Activated T-helper 2 cell treated with anti-CD3 and anti-CD28 coated beads, Interferon-gamma antibody, Interleukin-2, Interleukin-4, amounts not matched to agents 10 μg/mL and 5 μg/mL and 100 μg/mL, durations not matched to agents 14 hours and 24 hours and 36 hours (primary cell): ENCODE measurements at regions not wholly inside any gene's neighbourhood (a gene's known extent, or its start where the extent isn't known, plus 50 kb on each side); places are given as distances from the start of the nearest gene placed in this dataset.

Source experiments
- DNase-seq: peaks from one replicate; pipeline ENCODE4 v3.0.0; 2021; ENCODE audit warnings: low spot score
- H3K27ac Mint-ChIP-seq: one replicate; pipeline ENCODE4 v1.8.0; 2021; ENCODE audit warnings: mixed read lengths
- H3K27me3 Mint-ChIP-seq: one replicate; pipeline ENCODE4 v1.8.0; 2021; ENCODE audit warnings: low read depth, mixed read lengths
- H3K36me3 Mint-ChIP-seq: one replicate; pipeline ENCODE4 v1.8.0; 2021; ENCODE audit warnings: low read depth, mixed read lengths
- H3K4me1 Mint-ChIP-seq: one replicate; pipeline ENCODE4 v1.8.0; 2021; ENCODE audit warnings: low read depth, mixed read lengths
- H3K4me3 Mint-ChIP-seq: one replicate; pipeline ENCODE4 v1.8.0; 2021; ENCODE audit warnings: low read depth, mild to moderate bottlenecking, moderate library complexity, mixed read lengths
- H3K9me3 Mint-ChIP-seq: one replicate; pipeline ENCODE4 v1.8.0; 2021; ENCODE audit warnings: mixed read lengths
- intact Hi-C: fragments of 100-400 bp; cut with micrococcal nuclease; formaldehyde crosslinking; loops from one replicate; pipeline ENCODE4 v1.15.1; 2023

- Mint-ChIP-seq H3K4me1 (no peaks in the 10 kb centered on the region), H3K27me3 (no peaks in the 10 kb centered on the region), H3K4me3 (no peak overlapping the region), H3K9me3 (no peaks in the 10 kb centered on the region), H3K36me3 (no peaks in the 10 kb centered on the region), H3K27ac (no peak overlapping the region)
- no peak for DNase-seq
- intact Hi-C loops: no loop called here
These were observed 51.2 kb upstream of the PCBD1 start for GRCh38 chr10:70939441-70940003.

GRCh38 chr10:70940834-70941568, 52.6 kb upstream of the PCBD1 start:
- no peaks in the 10 kb centered on the region for H3K4me1 Mint-ChIP-seq
- no peak overlapping the region for H3K27ac Mint-ChIP-seq
- H3K9me3 Mint-ChIP-seq: no peaks in the 10 kb centered on the region
- H3K27me3 Mint-ChIP-seq: no peaks in the 10 kb centered on the region
- intact Hi-C loops: no loop called here
- H3K36me3 Mint-ChIP-seq: no peaks in the 10 kb centered on the region
- DNase-seq: no peak
- H3K4me3 Mint-ChIP-seq: no peak overlapping the region

GRCh38 chr10:70942125-70942524, 53.8 kb upstream of the PCBD1 start:
- no peaks in the 10 kb centered on the region for H3K27me3 Mint-ChIP-seq
- no peak overlapping the region for H3K4me3 Mint-ChIP-seq
- DNase-seq: no peak
- no peaks in the 10 kb centered on the region for H3K36me3 Mint-ChIP-seq
- intact Hi-C loops: no loop called here
- no peaks in the 10 kb centered on the region for H3K4me1 Mint-ChIP-seq
- H3K9me3 Mint-ChIP-seq: no peaks in the 10 kb centered on the region
- no peak overlapping the region for H3K27ac Mint-ChIP-seq

- intact Hi-C loops: no loop called here
- no peaks in the 10 kb centered on the region for H3K36me3 Mint-ChIP-seq
- H3K4me1 Mint-ChIP-seq: no peaks in the 10 kb centered on the region
These were observed 54.4 kb upstream of the PCBD1 start for GRCh38 chr10:70942725-70943124.

GRCh38 chr10:70943249-70943648, 54.9 kb upstream of the PCBD1 start:
- DNase-seq: no peak
- Mint-ChIP-seq H3K4me3 (no peak overlapping the region), H3K9me3 (no peaks in the 10 kb centered on the region), H3K36me3 (no peaks in the 10 kb centered on the region), H3K27ac (no peak overlapping the region), H3K4me1 (no peaks in the 10 kb centered on the region), H3K27me3 (no peaks in the 10 kb centered on the region)
- intact Hi-C loops: no loop called here

More at GRCh38 chr10:70942725-70943124, 54.4 kb upstream of the PCBD1 start:
- Mint-ChIP-seq H3K27me3 (no peaks in the 10 kb centered on the region), H3K27ac (no peak overlapping the region), H3K4me3 (no peak overlapping the region), H3K9me3 (no peaks in the 10 kb centered on the region)
- DNase-seq: no peak

- intact Hi-C loops: no loop called here
- Mint-ChIP-seq H3K4me1 (no peaks in the 10 kb centered on the region), H3K27ac (no peak overlapping the region), H3K27me3 (no peaks in the 10 kb centered on the region), H3K36me3 (no peaks in the 10 kb centered on the region), H3K9me3 (no peaks in the 10 kb centered on the region), H3K4me3 (no peak overlapping the region)
- DNase-seq: no peak
These were observed 55.6 kb upstream of the PCBD1 start for GRCh38 chr10:70943841-70944466.

- DNase-seq: no peak
- intact Hi-C loops: no loop called here
- Mint-ChIP-seq H3K9me3 (no peaks in the 10 kb centered on the region), H3K4me3 (no peak overlapping the region), H3K27ac (no peak overlapping the region), H3K4me1 (no peaks in the 10 kb centered on the region), H3K36me3 (no peaks in the 10 kb centered on the region), H3K27me3 (peaks cover 1% of the 10 kb centered on the region)
These were observed 61.7 kb upstream of the PCBD1 start for GRCh38 chr10:70950037-70950436.

GRCh38 chr10:70950801-70951200, 62.4 kb upstream of the PCBD1 start:
- Mint-ChIP-seq H3K36me3 (no peaks in the 10 kb centered on the region), H3K4me3 (no peak overlapping the region), H3K27ac (no peak overlapping the region), H3K4me1 (no peaks in the 10 kb centered on the region), H3K9me3 (no peaks in the 10 kb centered on the region), H3K27me3 (peaks cover 1% of the 10 kb centered on the region)
- DNase-seq: no peak
- intact Hi-C loops: no loop called here

GRCh38 chr10:70952401-70952800, 64.0 kb upstream of the PCBD1 start:
- no peaks in the 10 kb centered on the region for H3K36me3 Mint-ChIP-seq
- H3K4me3 Mint-ChIP-seq: no peak overlapping the region
- no peaks in the 10 kb centered on the region for H3K9me3 Mint-ChIP-seq
- H3K4me1 Mint-ChIP-seq: no peaks in the 10 kb centered on the region
- intact Hi-C loops: no loop called here
- no peak overlapping the region for H3K27ac Mint-ChIP-seq
- DNase-seq: no peak
- H3K27me3 Mint-ChIP-seq: peaks cover 1% of the 10 kb centered on the region

GRCh38 chr10:70952921-70953320, 64.6 kb upstream of the PCBD1 start:
- no peak for DNase-seq
- intact Hi-C loops: no loop called here
- H3K4me3 Mint-ChIP-seq: no peak overlapping the region
- no peak overlapping the region for H3K27ac Mint-ChIP-seq
- H3K4me1 Mint-ChIP-seq: no peaks in the 10 kb centered on the region
- H3K36me3 Mint-ChIP-seq: no peaks in the 10 kb centered on the region
- H3K27me3 Mint-ChIP-seq: peaks cover 1% of the 10 kb centered on the region
- no peaks in the 10 kb centered on the region for H3K9me3 Mint-ChIP-seq

GRCh38 chr10:70954381-70955176, 66.2 kb upstream of the PCBD1 start:
- intact Hi-C loops: no loop called here
- Mint-ChIP-seq H3K4me1 (no peaks in the 10 kb centered on the region), H3K27me3 (peaks cover 1% of the 10 kb centered on the region), H3K27ac (no peak overlapping the region), H3K36me3 (no peaks in the 10 kb centered on the region), H3K4me3 (no peak overlapping the region), H3K9me3 (no peaks in the 10 kb centered on the region)
- no peak for DNase-seq

- Mint-ChIP-seq H3K27ac (no peak overlapping the region), H3K4me1 (no peaks in the 10 kb centered on the region), H3K36me3 (no peaks in the 10 kb centered on the region), H3K27me3 (no peaks in the 10 kb centered on the region), H3K4me3 (no peak overlapping the region), H3K9me3 (no peaks in the 10 kb centered on the region)
- intact Hi-C loops: no loop called here
- DNase-seq: no peak
These were observed 67.8 kb upstream of the PCBD1 start for GRCh38 chr10:70956029-70956759.
